ENCODE measurements at regions not wholly inside any gene's neighbourhood (a gene's known extent, or its start where the extent isn't known, plus 50 kb on each side); places are given as distances from the start of the nearest gene placed in this dataset.
"Not testable (repeated sequence)": the region's sequence is repeated elsewhere in the genome, so short reads cannot be mapped to it uniquely, and the experiment has no call there.

DNA sequence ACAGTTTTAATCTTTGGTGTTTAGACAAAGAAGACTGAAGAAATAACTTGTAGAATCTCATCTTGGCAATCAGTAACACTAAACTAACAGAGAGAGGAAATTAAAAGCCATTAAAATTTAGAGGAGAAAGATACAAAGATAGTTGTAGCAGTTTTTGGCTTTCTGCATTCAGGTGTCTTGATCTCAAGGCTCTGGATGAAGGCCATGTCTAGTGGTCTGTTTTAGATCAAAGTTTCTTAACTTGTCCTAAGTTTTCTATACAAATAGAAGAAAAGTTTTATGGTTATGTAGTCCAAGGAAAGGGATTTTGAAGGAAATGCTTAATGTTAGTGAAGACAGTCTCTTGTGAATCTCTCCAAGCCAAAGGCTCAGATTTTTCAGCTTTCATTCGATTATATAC lies 222.9 kb downstream of the BCHE start (continued):
- TF ChIP-seq, protein P1, sequence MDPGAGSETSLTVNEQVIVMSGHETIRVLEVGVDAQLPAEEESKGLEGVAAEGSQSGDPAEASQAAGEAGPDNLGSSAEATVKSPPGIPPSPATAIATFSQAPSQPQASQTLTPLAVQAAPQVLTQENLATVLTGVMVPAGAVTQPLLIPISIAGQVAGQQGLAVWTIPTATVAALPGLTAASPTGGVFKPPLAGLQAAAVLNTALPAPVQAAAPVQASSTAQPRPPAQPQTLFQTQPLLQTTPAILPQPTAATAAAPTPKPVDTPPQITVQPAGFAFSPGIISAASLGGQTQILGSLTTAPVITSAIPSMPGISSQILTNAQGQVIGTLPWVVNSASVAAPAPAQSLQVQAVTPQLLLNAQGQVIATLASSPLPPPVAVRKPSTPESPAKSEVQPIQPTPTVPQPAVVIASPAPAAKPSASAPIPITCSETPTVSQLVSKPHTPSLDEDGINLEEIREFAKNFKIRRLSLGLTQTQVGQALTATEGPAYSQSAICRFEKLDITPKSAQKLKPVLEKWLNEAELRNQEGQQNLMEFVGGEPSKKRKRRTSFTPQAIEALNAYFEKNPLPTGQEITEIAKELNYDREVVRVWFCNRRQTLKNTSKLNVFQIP (CRISPR knock-in tag; IDR thresholded peaks at IDR 0.05; ENCODE audit: borderline replicate concordance, low read depth) = no peak
- TF ChIP-seq BACH2 (CRISPR knock-in tag; IDR thresholded peaks at IDR 0.05; ENCODE audit: borderline replicate concordance) = no peak

DNA sequence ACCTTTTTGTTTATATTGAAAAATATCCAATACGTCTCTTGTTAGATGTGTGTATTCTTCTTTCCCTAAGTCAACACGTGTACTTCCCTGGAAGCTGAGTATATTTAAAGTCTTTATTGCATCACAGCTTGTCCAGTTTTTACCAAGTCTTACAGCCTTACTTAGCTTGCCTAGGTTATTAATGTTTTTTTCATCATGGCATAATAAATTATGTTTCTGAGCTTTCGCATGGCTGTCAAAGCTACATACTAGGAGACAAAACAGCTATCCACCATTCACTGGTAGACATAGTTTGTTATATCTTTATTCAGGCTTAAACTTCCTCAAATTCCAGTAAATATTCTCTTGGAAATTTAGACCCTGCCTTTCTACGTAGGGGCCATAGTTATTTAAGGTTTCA lies 224.2 kb downstream of the BCHE start:
- TF ChIP-seq, protein P2, sequence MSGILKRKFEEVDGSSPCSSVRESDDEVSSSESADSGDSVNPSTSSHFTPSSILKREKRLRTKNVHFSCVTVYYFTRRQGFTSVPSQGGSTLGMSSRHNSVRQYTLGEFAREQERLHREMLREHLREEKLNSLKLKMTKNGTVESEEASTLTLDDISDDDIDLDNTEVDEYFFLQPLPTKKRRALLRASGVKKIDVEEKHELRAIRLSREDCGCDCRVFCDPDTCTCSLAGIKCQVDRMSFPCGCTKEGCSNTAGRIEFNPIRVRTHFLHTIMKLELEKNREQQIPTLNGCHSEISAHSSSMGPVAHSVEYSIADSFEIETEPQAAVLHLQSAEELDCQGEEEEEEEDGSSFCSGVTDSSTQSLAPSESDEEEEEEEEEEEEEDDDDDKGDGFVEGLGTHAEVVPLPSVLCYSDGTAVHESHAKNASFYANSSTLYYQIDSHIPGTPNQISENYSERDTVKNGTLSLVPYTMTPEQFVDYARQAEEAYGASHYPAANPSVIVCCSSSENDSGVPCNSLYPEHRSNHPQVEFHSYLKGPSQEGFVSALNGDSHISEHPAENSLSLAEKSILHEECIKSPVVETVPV (CRISPR knock-in tag; IDR thresholded peaks at IDR 0.05) = no peak
- TF ChIP-seq ISL1 (CRISPR knock-in tag; IDR thresholded peaks at IDR 0.05) = no peak
- TF ChIP-seq BACH2 (CRISPR knock-in tag; IDR thresholded peaks at IDR 0.05; ENCODE audit: borderline replicate concordance) = no peak
- TF ChIP-seq ARNTL (CRISPR knock-in tag; IDR thresholded peaks at IDR 0.05; ENCODE audit: borderline replicate concordance, low read depth) = no peak
- TF ChIP-seq, protein P3, sequence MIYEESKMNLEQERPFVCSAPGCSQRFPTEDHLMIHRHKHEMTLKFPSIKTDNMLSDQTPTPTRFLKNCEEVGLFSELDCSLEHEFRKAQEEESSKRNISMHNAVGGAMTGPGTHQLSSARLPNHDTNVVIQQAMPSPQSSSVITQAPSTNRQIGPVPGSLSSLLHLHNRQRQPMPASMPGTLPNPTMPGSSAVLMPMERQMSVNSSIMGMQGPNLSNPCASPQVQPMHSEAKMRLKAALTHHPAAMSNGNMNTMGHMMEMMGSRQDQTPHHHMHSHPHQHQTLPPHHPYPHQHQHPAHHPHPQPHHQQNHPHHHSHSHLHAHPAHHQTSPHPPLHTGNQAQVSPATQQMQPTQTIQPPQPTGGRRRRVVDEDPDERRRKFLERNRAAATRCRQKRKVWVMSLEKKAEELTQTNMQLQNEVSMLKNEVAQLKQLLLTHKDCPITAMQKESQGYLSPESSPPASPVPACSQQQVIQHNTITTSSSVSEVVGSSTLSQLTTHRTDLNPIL (CRISPR knock-in tag; IDR thresholded peaks at IDR 0.05; ENCODE audit: low read depth) = no peak
- no peak for TF ChIP-seq ZNF8 (CRISPR knock-in tag; IDR thresholded peaks at IDR 0.05)
- TF ChIP-seq ZNF70 (CRISPR knock-in tag; IDR thresholded peaks at IDR 0.05) = no peak
- no peak for TF ChIP-seq ZFP3 (CRISPR knock-in tag; IDR thresholded peaks at IDR 0.05)
- no peak for TF ChIP-seq GLIS3 (CRISPR knock-in tag; IDR thresholded peaks at IDR 0.05)
- no peak for TF ChIP-seq SNAI2 (CRISPR knock-in tag; IDR thresholded peaks at IDR 0.05)
- no peak for TF ChIP-seq RARB (CRISPR knock-in tag; IDR thresholded peaks at IDR 0.05)
- TF ChIP-seq, protein P4, sequence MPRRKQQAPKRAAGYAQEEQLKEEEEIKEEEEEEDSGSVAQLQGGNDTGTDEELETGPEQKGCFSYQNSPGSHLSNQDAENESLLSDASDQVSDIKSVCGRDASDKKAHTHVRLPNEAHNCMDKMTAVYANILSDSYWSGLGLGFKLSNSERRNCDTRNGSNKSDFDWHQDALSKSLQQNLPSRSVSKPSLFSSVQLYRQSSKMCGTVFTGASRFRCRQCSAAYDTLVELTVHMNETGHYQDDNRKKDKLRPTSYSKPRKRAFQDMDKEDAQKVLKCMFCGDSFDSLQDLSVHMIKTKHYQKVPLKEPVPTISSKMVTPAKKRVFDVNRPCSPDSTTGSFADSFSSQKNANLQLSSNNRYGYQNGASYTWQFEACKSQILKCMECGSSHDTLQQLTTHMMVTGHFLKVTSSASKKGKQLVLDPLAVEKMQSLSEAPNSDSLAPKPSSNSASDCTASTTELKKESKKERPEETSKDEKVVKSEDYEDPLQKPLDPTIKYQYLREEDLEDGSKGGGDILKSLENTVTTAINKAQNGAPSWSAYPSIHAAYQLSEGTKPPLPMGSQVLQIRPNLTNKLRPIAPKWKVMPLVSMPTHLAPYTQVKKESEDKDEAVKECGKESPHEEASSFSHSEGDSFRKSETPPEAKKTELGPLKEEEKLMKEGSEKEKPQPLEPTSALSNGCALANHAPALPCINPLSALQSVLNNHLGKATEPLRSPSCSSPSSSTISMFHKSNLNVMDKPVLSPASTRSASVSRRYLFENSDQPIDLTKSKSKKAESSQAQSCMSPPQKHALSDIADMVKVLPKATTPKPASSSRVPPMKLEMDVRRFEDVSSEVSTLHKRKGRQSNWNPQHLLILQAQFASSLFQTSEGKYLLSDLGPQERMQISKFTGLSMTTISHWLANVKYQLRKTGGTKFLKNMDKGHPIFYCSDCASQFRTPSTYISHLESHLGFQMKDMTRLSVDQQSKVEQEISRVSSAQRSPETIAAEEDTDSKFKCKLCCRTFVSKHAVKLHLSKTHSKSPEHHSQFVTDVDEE (CRISPR knock-in tag; IDR thresholded peaks at IDR 0.05) = no peak
- no peak for TF ChIP-seq OSR1 (CRISPR knock-in tag; IDR thresholded peaks at IDR 0.05)
- ATAC-seq = no peak

DNA sequence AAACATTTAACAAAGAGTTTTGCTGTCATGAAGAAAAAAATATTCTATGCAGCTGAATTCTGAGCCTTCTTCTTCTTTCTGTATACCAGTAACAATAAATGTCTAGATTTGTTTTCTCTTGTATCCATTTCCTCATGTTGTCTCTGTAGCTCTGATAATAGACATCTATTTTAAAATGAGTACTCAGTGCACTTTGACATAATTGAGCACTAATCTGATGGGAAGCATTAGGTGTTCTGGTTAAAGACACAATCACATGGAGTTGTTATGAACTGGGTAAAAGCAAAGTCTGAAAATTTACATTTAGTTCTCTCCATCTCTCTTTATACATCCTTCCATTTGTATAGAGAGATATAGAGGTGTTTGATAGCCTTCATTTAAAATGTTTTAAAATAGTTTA lies 230.0 kb downstream of the BCHE start:
- ATAC-seq = no peak
- TF ChIP-seq, protein P2 (CRISPR knock-in tag; IDR thresholded peaks at IDR 0.05) = no peak
- TF ChIP-seq RARB (CRISPR knock-in tag; IDR thresholded peaks at IDR 0.05) = no peak
- TF ChIP-seq CSDC2 (CRISPR knock-in tag; IDR thresholded peaks at IDR 0.05) = no peak

DNA sequence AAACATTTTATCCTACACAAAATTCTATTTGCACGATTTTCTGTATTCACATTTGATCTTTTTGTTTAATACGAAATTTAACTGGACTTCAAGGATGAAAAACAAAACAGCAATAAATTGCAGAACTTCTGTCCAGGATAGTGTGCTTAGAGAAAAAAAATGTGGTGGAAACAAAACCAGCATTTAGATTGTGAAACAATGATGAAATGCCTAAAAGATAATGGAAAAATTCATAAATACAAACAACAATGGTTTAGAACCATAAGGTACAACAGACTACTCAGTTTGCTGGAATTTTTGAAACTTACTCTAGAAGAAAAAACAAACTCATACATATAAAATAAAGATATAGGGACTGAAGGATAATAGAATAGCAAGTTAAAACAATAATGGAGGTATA lies 234.0 kb downstream of the BCHE start:
- ATAC-seq = no peak
- TF ChIP-seq SNAI2 (CRISPR knock-in tag; IDR thresholded peaks at IDR 0.05) (no peak), ZNF8 (CRISPR knock-in tag; IDR thresholded peaks at IDR 0.05) (no peak), RARB (CRISPR knock-in tag; IDR thresholded peaks at IDR 0.05) (no peak), ZFP3 (CRISPR knock-in tag; IDR thresholded peaks at IDR 0.05) (no peak), ISL1 (CRISPR knock-in tag; IDR thresholded peaks at IDR 0.05) (no peak), ZNF565 (CRISPR knock-in tag; conservative IDR thresholded peaks at IDR 0.05; ENCODE audit: low read depth) (no peak)
- TF ChIP-seq, protein P1 (CRISPR knock-in tag; IDR thresholded peaks at IDR 0.05; ENCODE audit: borderline replicate concordance, low read depth) = no peak
- TF ChIP-seq, protein P3 (CRISPR knock-in tag; IDR thresholded peaks at IDR 0.05; ENCODE audit: low read depth) = no peak

DNA sequence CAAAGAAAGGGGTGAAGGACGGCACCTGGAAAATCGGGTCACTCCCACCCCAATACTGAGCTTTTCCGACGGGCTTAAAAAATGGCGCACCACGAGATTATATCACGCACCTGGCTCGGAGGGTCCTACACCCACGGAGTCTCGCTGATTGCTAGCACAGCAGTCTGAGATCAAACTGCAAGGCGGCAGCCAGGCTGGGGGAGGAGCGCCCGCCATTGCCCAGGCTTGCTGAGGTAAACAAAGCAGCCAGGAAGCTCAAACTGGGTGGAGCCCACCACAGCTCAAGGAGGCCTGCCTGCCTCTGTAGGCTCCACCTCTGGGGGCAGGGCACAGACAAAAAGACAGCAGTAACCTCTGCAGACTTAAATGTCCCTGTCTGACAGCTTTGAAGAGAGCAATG lies 264.7 kb downstream of the BCHE start:
- not testable (repeated sequence) for ATAC-seq
